Neural cell (in vitro differentiated cells): ENCODE measurements at regions not wholly inside any gene's neighbourhood (a gene's known extent, or its start where the extent isn't known, plus 50 kb on each side); places are given as distances from the start of the nearest gene placed in this dataset.

Source experiments
- H2AFZ ChIP-seq: fragments of 200-600, 300-800 bp; sonication (generic), shearing (Covaris generic); 2 replicates; pipeline ENCODE4 v1.6.0; 2014; ENCODE audit warnings: low read depth, mild to moderate bottlenecking, antibody characterized with exemption, low read length, moderate library complexity
- H3F3A ChIP-seq: fragments of 200-600 bp; shearing (Covaris generic); 2 replicates; pipeline ENCODE4 v1.6.1; 2016; ENCODE audit warnings: mild to moderate bottlenecking, moderate library complexity, mixed read lengths, antibody characterized with exemption, low read length; ENCODE audit not compliant: insufficient read depth, poor library complexity, severe bottlenecking
- H3K27ac ChIP-seq: fragments of 200-600, 300-800 bp; sonication (generic), shearing (Covaris generic); 2 replicates; pipeline ENCODE4 v1.5.1; 2014; ENCODE audit warnings: mild to moderate bottlenecking, low read length, moderate library complexity
- H3K27me3 ChIP-seq: fragments of 300-800, 200-600 bp; sonication (generic), shearing (Covaris generic); 2 replicates; pipeline ENCODE4 v1.6.0; 2014; ENCODE audit warnings: mild to moderate bottlenecking, low read depth, low read length, moderate library complexity; ENCODE audit not compliant: insufficient read depth
- H3K36me3 ChIP-seq: fragments of 300-800, 200-600 bp; sonication (generic), shearing (Covaris generic); 2 replicates; pipeline ENCODE4 v1.5.1; 2014; ENCODE audit warnings: mild to moderate bottlenecking, antibody characterized with exemption, low read length, moderate library complexity; ENCODE audit not compliant: insufficient read depth
- H3K4me2 ChIP-seq: fragments of 300-800, 200-600 bp; sonication (generic), shearing (Covaris generic); 2 replicates; pipeline ENCODE4 v1.6.0; 2014; ENCODE audit warnings: mild to moderate bottlenecking, low read length
- H3K4me3 ChIP-seq: fragments of 300-800, 200-600 bp; sonication (generic), shearing (Covaris generic); 2 replicates; pipeline ENCODE4 v1.5.1; 2014; ENCODE audit warnings: mild to moderate bottlenecking, low read length, moderate library complexity
- H3K79me2 ChIP-seq: fragments of 200-600 bp; shearing (Covaris generic); replicated peaks from 2 replicates; pipeline ENCODE4 v1.6.0; 2014; ENCODE audit warnings: mild to moderate bottlenecking, low read length, moderate library complexity; ENCODE audit not compliant: insufficient read depth
- H3K9ac ChIP-seq: fragments of 300-800, 200-600 bp; sonication (generic), shearing (Covaris generic); 2 replicates; pipeline ENCODE4 v1.6.1; 2016; ENCODE audit warnings: mild to moderate bottlenecking, low read length, mixed read lengths
- H3K9me2 ChIP-seq: fragments of 200-600 bp; shearing (Covaris generic); 2 replicates; pipeline ENCODE4 v1.6.1; 2016; ENCODE audit warnings: mild to moderate bottlenecking, low read length, mixed read lengths; ENCODE audit not compliant: insufficient read depth
- H3K9me3 ChIP-seq: fragments of 200-600, 300-800 bp; sonication (generic), shearing (Covaris generic); 2 replicates; pipeline ENCODE4 v1.6.1; 2016; ENCODE audit warnings: mild to moderate bottlenecking, mixed run types, low read length, moderate library complexity, mixed read lengths
- H4K20me1 ChIP-seq: fragments of 200-600 bp; shearing (Covaris generic); 2 replicates; pipeline ENCODE4 v1.6.1; 2016; ENCODE audit warnings: mild to moderate bottlenecking, mixed run types; ENCODE audit not compliant: insufficient read depth
- CTCF ChIP-seq: fragments of 450-650 bp; IDR thresholded peaks from 2 replicates; pipeline ENCODE4 v1.5.1; 2014; ENCODE audit warnings: antibody characterized with exemption, mild to moderate bottlenecking, moderate library complexity; ENCODE audit not compliant: poor library complexity, severe bottlenecking
- EP300 ChIP-seq: fragments of 450-650 bp; conservative IDR thresholded peaks from 2 replicates; pipeline ENCODE4 v1.6.1; 2014; ENCODE audit warnings: antibody characterized with exemption, mild to moderate bottlenecking, moderate library complexity; ENCODE audit not compliant: poor library complexity, severe bottlenecking
- EZH2 ChIP-seq: fragments of 200-600, 300-800 bp; shearing (Covaris generic), sonication (generic); IDR thresholded peaks from 2 replicates; pipeline ENCODE4 v1.6.1; 2014; ENCODE audit warnings: antibody characterized with exemption, low read length, borderline replicate concordance, mild to moderate bottlenecking; ENCODE audit not compliant: insufficient read depth, poor library complexity, severe bottlenecking
- MXI1 ChIP-seq: fragments of 450-650 bp; conservative IDR thresholded peaks from 2 replicates; pipeline ENCODE4 v1.6.1; 2014; ENCODE audit warnings: antibody characterized with exemption, mild to moderate bottlenecking; ENCODE audit not compliant: poor library complexity, severe bottlenecking
- POLR2AphosphoS5 ChIP-seq: IDR thresholded peaks from 2 replicates; pipeline ENCODE4 v1.6.1; 2012
- RAD21 ChIP-seq: fragments of 450-650 bp; conservative IDR thresholded peaks from 2 replicates; pipeline ENCODE4 v1.6.1; 2014; ENCODE audit warnings: antibody characterized with exemption, mild to moderate bottlenecking, moderate library complexity
- REST ChIP-seq: IDR thresholded peaks from 2 replicates; pipeline ENCODE4 v1.6.1; 2012; ENCODE audit warnings: borderline replicate concordance
- SMC3 ChIP-seq: fragments of 450-650 bp; conservative IDR thresholded peaks from 2 replicates; pipeline ENCODE4 v1.6.1; 2014; ENCODE audit warnings: antibody characterized with exemption, mild to moderate bottlenecking, moderate library complexity; ENCODE audit not compliant: poor library complexity
- TAF1 ChIP-seq: IDR thresholded peaks from 2 replicates; pipeline ENCODE4 v1.6.1; 2012; ENCODE audit warnings: low read depth

DNA sequence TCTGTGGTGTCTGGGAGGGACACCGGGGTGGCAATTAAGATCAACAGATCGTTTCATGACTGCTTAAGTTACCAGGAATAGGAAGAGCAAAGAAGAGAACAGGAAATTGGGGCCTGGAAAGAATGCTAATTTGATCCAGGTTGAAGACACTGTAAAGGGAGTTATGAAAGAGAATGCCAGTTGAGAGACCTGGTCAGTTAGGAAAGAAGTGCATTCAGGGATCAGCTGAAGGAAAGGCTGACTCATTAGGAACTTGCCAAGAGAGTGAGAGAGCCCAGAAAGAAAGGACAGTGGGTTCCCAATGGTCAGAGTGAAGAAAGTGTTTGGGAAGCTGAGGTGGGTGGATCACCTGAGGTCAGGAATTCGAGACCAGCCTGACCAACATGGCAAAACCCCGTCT, 119.6 kb downstream of the UBE2U start:
- H3K9me3 ChIP-seq = no peaks in the 10 kb centered on the region

GRCh38 chr1:64323882-64324281, 120.5 kb downstream of the UBE2U start:
- TF ChIP-seq TAF1 = no peak
- TF ChIP-seq CTCF = no peak
- no peak for TF ChIP-seq REST
- TF ChIP-seq MXI1 = no peak
- no peak for TF ChIP-seq POLR2AphosphoS5
- no peak for TF ChIP-seq SMC3
- no peak for TF ChIP-seq RAD21
- no peaks in the 10 kb centered on the region for H4K20me1 ChIP-seq
- H3K4me3 ChIP-seq = no peak overlapping the region
- H3K9me2 ChIP-seq = no peaks in the 10 kb centered on the region
- no peaks in the 10 kb centered on the region for H3K79me2 ChIP-seq
- H3K27ac ChIP-seq = no peak overlapping the region
- no peaks in the 10 kb centered on the region for H3F3A ChIP-seq
- H3K4me2 ChIP-seq = no peak overlapping the region
- no peak overlapping the region for H3K9ac ChIP-seq
- H3K36me3 ChIP-seq = no peaks in the 10 kb centered on the region
- no peak overlapping the region for H2AFZ ChIP-seq
- H3K9me3 ChIP-seq = no peaks in the 10 kb centered on the region
- no peaks in the 10 kb centered on the region for H3K27me3 ChIP-seq

More for the DNA sequence above, 119.6 kb downstream of the UBE2U start:
- Histone ChIP-seq H3K9ac (no peak overlapping the region), H3K27ac (no peak overlapping the region), H3K36me3 (no peaks in the 10 kb centered on the region), H2AFZ (no peak overlapping the region), H3K27me3 (no peaks in the 10 kb centered on the region), H4K20me1 (no peaks in the 10 kb centered on the region), H3K9me2 (no peaks in the 10 kb centered on the region), H3F3A (no peaks in the 10 kb centered on the region), H3K79me2 (no peaks in the 10 kb centered on the region), H3K4me2 (no peak overlapping the region), H3K4me3 (no peak overlapping the region)
- no peak for TF ChIP-seq SMC3
- no peak for TF ChIP-seq RAD21
- TF ChIP-seq EP300 = no peak
- TF ChIP-seq POLR2AphosphoS5 = no peak
- TF ChIP-seq MXI1 = no peak
- TF ChIP-seq REST = no peak
- no peak for TF ChIP-seq CTCF
- no peak for TF ChIP-seq TAF1
- no peak for TF ChIP-seq EZH2
